Stomach (tissue), 8 donors: ENCODE measurements at regions not wholly inside any gene's neighbourhood (a gene's known extent, or its start where the extent isn't known, plus 50 kb on each side); places are given as distances from the start of the nearest gene placed in this dataset.
A peak's percentile ranks its signal among the peaks of the same experiment; 100 is the strongest.
"Not testable (repeated sequence)": the region's sequence is repeated elsewhere in the genome, so short reads cannot be mapped to it uniquely, and the experiment has no call there.

Experiments used
- DNase-seq, 2 donors: peaks; one replicate each; pipeline versions ENCODE4 v3.0.0 to v3.0.0-alpha.2; 2013 to 2019
- H3K27ac ChIP-seq, 5 donors: fragments of 200-600 bp in 4 of 5; sonication (generic) in 4 of 5; one replicate each; pipeline ENCODE4 v1.5.1; 2013 to 2019; ENCODE audit warnings: mild to moderate bottlenecking in 1 of 5, moderate library complexity in 1 of 5
- H3K27me3 ChIP-seq, 3 donors: fragments of 200-600 bp; sonication (generic); one replicate each; pipeline ENCODE4 v1.5.1; 2017 to 2019; ENCODE audit warnings: mixed run types in 1 of 3
- H3K36me3 ChIP-seq, 4 donors: fragments of 200-600 bp; sonication (generic); 1 replicate in 3 of 4; 2 replicates in 1 of 4; pipeline ENCODE4 v1.5.1; 2016 to 2019
- H3K4me1 ChIP-seq, 4 donors: fragments of 200-600 bp; sonication (generic); one replicate each; pipeline ENCODE4 v1.5.1; 2016 to 2019
- H3K4me3 ChIP-seq, 4 donors: fragments of 200-600 bp; sonication (generic) in 3 of 4; one replicate each; pipeline ENCODE4 v1.5.1; 2016 to 2019; ENCODE audit warnings: mild to moderate bottlenecking in 1 of 4
- H3K9me3 ChIP-seq, 4 donors: fragments of 200-600 bp; sonication (generic); one replicate each; pipeline ENCODE4 v1.5.1; 2016 to 2019
- CTCF ChIP-seq, 7 experiments: fragments of 450-650 bp in 4 of 7; fragments of 200-600 bp in 3 of 7; sonication (generic) in 3 of 7; IDR thresholded peaks; one replicate each; pipeline ENCODE4 v1.5.1; 2016 to 2019; ENCODE audit warnings: antibody characterized with exemption in 7 of 7, control low read depth in 2 of 7, mild to moderate bottlenecking in 1 of 7
- EP300 ChIP-seq: sonication (generic); formaldehyde crosslinking; IDR thresholded peaks from one replicate; pipeline ENCODE4 v1.6.1; 2017; ENCODE audit warnings: antibody characterized with exemption
- POLR2A ChIP-seq, 4 donors: fragments of 450-650 bp; IDR thresholded peaks; one replicate each; pipeline ENCODE4 v1.6.1; 2016; ENCODE audit warnings: antibody characterized with exemption in 4 of 4, control low read depth in 2 of 4, mild to moderate bottlenecking in 1 of 4, moderate library complexity in 1 of 4
- POLR2AphosphoS5 ChIP-seq, 3 donors: sonication (generic); formaldehyde crosslinking; IDR thresholded peaks; one replicate each; pipeline ENCODE4 v1.6.1; 2016; ENCODE audit warnings: antibody characterized with exemption in 3 of 3
- WGBS, 5 donors: extraction: QIAGEN DNeasy Blood & Tissue Kit in 3 of 5; methylation state at CpG; one replicate each; pipeline versions ENCODE4 v1.1.5 to v1.1.7; 2013 to 2018; 5-methylcytosine and 5-hydroxymethylcytosine counted together
- intact Hi-C: fragments of 100-400 bp; cut with DNase I; formaldehyde crosslinking; loops from one replicate; pipeline ENCODE4 v1.15.1; 2023; ENCODE audit warnings: low total_unique reads
- donor health status: healthy with polysubstance abuse.
- donor health status: Bipolar disorder and iron deficiency.
- donor health status: healthy.

DNA sequence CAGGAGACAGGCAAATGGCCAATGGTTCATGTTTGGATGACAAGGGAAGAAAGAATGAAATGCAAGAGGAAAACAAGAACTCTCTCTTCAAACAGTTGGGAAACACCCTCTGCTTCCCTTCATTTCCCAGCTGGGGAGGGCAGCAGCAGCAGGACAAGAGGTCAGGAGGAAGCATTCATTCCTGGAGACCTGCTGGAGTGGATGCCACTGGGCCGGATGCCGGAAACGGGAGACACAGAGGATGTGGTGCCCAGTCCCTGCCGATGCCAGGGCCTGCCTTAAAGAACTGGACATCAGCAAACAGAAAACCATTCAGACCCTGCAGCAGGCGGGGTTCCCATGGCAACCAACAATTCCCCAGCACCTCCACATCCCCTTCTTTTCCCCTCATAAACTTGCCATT, 102.3 kb upstream of the ZNF648 start:
- Histone ChIP-seq H3K4me1 (peaks cover 0 to 16% (median 15%) of the 10 kb centered on the region in 4 donors), H3K27ac (peak overlapping the region; percentile 8 to 78 (median 63)), H3K27me3 (no peaks in the 10 kb centered on the region), H3K9me3 (peaks cover 0 to 13% (median 8%) of the 10 kb centered on the region in 4 donors), H3K36me3 (no peaks in the 10 kb centered on the region), H3K4me3 (no peak overlapping the region)
- TF ChIP-seq POLR2AphosphoS5 (IDR thresholded peaks at IDR 0.05) (peak; percentile 54 to 69 (median 67)), EP300 (no peak), CTCF (IDR thresholded peaks at IDR 0.05) (no peak), POLR2A (IDR thresholded peaks at IDR 0.05) (no peak)
- intact Hi-C loops = no loop called here
- peak in 1 of 2 donors; percentile 17 for DNase-seq
- 75 to 90% (median 77%) methylated on average over 1 to 5 of the region's 5 CpGs for WGBS, 5 donors

GRCh38 chr1:182159443-182159842, 97.9 kb upstream of the ZNF648 start:
- DNase-seq = no peak
- no peak overlapping the region for H3K27ac ChIP-seq
- intact Hi-C loops = no loop called here
- peaks cover 0 to 15% (median 13%) of the 10 kb centered on the region in 4 donors for H3K4me1 ChIP-seq
- peaks cover 0 to 15% (median 9%) of the 10 kb centered on the region in 4 donors for H3K9me3 ChIP-seq
- TF ChIP-seq POLR2AphosphoS5 (IDR thresholded peaks at IDR 0.05) = no peak
- TF ChIP-seq EP300 = no peak
- TF ChIP-seq POLR2A (IDR thresholded peaks at IDR 0.05) = no peak
- TF ChIP-seq CTCF (IDR thresholded peaks at IDR 0.05) = no peak
- no peak overlapping the region for H3K4me3 ChIP-seq
- no peaks in the 10 kb centered on the region for H3K27me3 ChIP-seq
- H3K36me3 ChIP-seq = no peaks in the 10 kb centered on the region

- no peak overlapping the region for H3K27ac ChIP-seq
- TF ChIP-seq POLR2A (IDR thresholded peaks at IDR 0.05) = no peak
- TF ChIP-seq POLR2AphosphoS5 (IDR thresholded peaks at IDR 0.05) = no peak
- TF ChIP-seq EP300 = no peak
- no peak for TF ChIP-seq CTCF (IDR thresholded peaks at IDR 0.05)
- WGBS, 5 donors = 82 to 88% (median 85%) methylated on average over 2 of the region's 2 CpGs
- no peak for DNase-seq
- intact Hi-C loops = no loop called here
- no peaks in the 10 kb centered on the region for H3K27me3 ChIP-seq
- no peak overlapping the region for H3K4me3 ChIP-seq
- no peaks in the 10 kb centered on the region for H3K4me1 ChIP-seq
- H3K9me3 ChIP-seq = peaks cover 0 to 15% (median 9%) of the 10 kb centered on the region in 4 donors
- no peaks in the 10 kb centered on the region for H3K36me3 ChIP-seq
These were observed 95.7 kb upstream of the ZNF648 start for GRCh38 chr1:182157187-182157586.

GRCh38 chr1:182154425-182154824, 92.9 kb upstream of the ZNF648 start:
- H3K9me3 ChIP-seq, H3K4me1 ChIP-seq, H3K27ac ChIP-seq, H3K36me3 ChIP-seq, H3K27me3 ChIP-seq, DNase-seq, intact Hi-C loops, H3K4me3 ChIP-seq: not testable (repeated sequence)
- 85 to 100% (median 97%) methylated on average over 1 of the region's 1 CpG for WGBS, 5 donors

DNA sequence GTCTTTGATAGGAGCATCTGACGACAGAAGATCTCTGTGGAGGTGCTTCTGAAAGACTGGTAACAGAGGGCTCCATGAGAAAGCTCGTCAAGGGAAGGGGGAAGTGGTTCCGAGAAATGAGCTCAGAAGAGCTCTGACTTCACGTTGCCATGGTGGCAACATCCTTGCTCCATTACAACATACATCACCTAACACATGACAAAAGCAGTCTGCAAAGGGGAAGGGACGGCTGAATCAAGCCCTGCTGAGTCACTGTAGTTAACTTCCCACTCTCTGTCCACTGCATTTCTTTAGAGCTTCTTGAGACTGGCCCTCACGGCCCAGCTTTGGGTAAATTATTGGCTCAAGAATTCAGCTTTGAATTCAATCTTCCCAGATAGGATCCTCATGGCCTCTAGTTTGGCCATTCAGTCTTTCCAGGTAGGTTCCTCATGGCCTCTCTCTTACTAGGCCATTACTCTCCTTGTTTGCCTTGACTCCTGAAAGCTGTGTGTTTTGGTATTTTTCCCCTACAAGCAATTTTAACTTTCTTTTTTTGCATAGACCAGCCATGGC, 88.0 kb upstream of the ZNF648 start:
- H3K36me3 ChIP-seq = no peaks in the 10 kb centered on the region
- 63 to 81% (median 77%) methylated on average over 6 of the region's 6 CpGs for WGBS, 5 donors
- peak; percentile 32 to 71 (median 68) for TF ChIP-seq POLR2AphosphoS5 (IDR thresholded peaks at IDR 0.05)
- TF ChIP-seq POLR2A (IDR thresholded peaks at IDR 0.05) = no peak
- H3K9me3 ChIP-seq = no peaks in the 10 kb centered on the region
- intact Hi-C loops = no loop called here
- peak overlapping the region in 4 of 5 donors; percentile 96 to 99 (median 98) for H3K27ac ChIP-seq
- DNase-seq = peak; percentile 36 to 74
- no peak overlapping the region for H3K4me3 ChIP-seq
- H3K27me3 ChIP-seq = no peaks in the 10 kb centered on the region
- peaks cover 18 to 36% (median 28%) of the 10 kb centered on the region in 4 donors for H3K4me1 ChIP-seq
